ENCODE measurements at regions not wholly inside any gene's neighbourhood (a gene's known extent, or its start where the extent isn't known, plus 50 kb on each side); places are given as distances from the start of the nearest gene placed in this dataset.

- TF ChIP-seq CTCF (IDR thresholded peaks at IDR 0.05), result no peak
- TF ChIP-seq EZH2 (IDR thresholded peaks at IDR 0.05; ENCODE audit: borderline replicate concordance, insufficient read depth, low read depth, low read length, poor library complexity, severe bottlenecking), result no peak
Observed at GRCh38 chr13:30100226-30100625, 207.1 kb downstream of the KATNAL1 start.

All from B cell (primary cell).